Peyer's patch (tissue), 4 donors: ENCODE measurements at regions not wholly inside any gene's neighbourhood (a gene's known extent, or its start where the extent isn't known, plus 50 kb on each side); places are given as distances from the start of the nearest gene placed in this dataset.

Experiments
- POLR2A ChIP-seq, 2 donors: fragments of 450-650 bp; IDR thresholded peaks; one replicate each; pipeline ENCODE4 v1.5.1; 2017; ENCODE audit warnings: antibody characterized with exemption in 2 of 2, mild to moderate bottlenecking in 2 of 2, moderate library complexity in 2 of 2
- TF ChIP-seq, protein P1 (sequence below), 6 experiments: fragments of 450-650 bp in 4 of 6; fragments of 200-600 bp in 2 of 6; sonication (generic) in 1 of 6; IDR thresholded peaks; one replicate each; pipeline ENCODE4 v1.5.1; 2017 to 2019; ENCODE audit warnings: antibody characterized with exemption in 6 of 6, mild to moderate bottlenecking in 3 of 6, moderate library complexity in 1 of 6

DNA sequence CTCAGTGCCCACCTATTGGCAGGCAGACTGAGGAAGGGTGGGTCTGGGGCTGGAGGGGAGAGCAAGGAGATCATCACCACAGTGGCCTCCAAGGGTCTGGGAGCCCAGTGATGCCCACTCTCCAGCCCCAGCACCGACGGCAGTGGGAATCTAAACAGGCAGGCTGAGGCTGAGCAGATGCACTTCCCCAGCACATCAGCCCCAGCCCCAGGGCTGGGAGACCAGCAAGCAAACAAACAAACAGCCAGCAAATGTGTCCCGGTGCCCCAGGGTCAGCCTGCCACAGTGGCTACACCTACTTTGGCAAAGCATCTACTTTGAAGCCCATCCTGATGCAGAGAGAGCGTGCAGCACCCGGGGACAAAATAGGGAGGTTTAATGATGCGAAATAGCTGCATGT is 216.3 kb upstream of the ZC3H12A start:
- TF ChIP-seq, protein P1, sequence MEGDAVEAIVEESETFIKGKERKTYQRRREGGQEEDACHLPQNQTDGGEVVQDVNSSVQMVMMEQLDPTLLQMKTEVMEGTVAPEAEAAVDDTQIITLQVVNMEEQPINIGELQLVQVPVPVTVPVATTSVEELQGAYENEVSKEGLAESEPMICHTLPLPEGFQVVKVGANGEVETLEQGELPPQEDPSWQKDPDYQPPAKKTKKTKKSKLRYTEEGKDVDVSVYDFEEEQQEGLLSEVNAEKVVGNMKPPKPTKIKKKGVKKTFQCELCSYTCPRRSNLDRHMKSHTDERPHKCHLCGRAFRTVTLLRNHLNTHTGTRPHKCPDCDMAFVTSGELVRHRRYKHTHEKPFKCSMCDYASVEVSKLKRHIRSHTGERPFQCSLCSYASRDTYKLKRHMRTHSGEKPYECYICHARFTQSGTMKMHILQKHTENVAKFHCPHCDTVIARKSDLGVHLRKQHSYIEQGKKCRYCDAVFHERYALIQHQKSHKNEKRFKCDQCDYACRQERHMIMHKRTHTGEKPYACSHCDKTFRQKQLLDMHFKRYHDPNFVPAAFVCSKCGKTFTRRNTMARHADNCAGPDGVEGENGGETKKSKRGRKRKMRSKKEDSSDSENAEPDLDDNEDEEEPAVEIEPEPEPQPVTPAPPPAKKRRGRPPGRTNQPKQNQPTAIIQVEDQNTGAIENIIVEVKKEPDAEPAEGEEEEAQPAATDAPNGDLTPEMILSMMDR (IDR thresholded peaks at IDR 0.05), result no peak
- TF ChIP-seq POLR2A (IDR thresholded peaks at IDR 0.05), result no peak
